ENCODE measurements at regions not wholly inside any gene's neighbourhood (a gene's known extent, or its start where the extent isn't known, plus 50 kb on each side); places are given as distances from the start of the nearest gene placed in this dataset.
"Not testable (repeated sequence)": the region's sequence is repeated elsewhere in the genome, so short reads cannot be mapped to it uniquely, and the experiment has no call there.

DNA sequence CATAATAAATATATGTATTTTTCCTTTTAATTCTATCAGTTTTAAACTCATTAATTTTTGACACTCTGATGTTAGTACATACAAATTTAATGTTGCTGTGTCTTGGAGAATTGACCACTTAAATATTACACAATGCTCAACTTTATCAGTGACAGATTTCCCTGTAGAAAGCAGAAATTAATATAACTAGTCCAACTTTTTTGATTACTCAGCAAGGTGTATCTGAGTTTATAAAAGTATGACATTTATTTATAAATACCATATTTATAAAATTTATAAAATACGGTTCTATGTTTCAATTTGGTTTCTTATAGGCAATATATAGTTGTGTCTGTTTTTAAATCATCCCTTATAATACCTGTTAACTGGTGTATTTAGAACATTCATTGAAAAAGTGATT lies 350.0 kb upstream of the EYS start:
- DNase-seq = no peak

DNA sequence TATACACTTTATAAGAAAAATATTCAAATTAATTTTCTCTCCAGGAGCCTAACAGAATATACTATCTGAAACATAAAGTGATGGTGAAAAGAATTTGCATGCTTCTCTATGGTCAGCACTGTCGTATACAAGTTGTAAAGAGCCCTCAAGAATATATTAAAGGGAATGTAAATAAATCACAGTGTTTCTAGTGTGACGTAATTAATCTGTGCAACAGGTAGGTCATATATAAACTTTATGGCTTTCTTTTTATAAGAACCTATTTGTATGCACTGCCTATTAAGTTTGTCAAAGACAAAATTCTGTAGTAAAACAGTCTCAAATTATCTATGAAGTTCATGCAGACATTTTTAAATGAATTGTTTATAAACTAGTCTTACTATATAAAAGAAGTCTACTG lies 347.9 kb upstream of the EYS start:
- no peak for DNase-seq

DNA sequence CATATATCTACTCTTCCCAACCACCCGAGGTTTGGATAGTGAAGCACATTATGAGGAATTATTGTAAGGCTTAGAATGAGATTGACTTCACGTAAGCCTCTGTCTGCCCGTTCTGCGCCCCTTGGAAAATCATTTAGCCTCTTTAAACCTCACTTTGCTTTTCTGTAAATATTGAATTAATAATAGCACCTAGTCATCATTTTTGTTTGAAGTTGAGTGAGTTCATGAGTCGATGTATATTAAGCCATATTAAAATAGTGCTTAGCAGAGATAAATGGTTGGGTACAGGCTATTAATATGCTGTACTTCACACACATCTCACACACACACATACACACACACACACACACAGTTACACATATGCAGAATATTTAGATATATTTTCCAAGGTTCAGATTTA lies 344.8 kb upstream of the EYS start:
- DNase-seq = no peak

DNA sequence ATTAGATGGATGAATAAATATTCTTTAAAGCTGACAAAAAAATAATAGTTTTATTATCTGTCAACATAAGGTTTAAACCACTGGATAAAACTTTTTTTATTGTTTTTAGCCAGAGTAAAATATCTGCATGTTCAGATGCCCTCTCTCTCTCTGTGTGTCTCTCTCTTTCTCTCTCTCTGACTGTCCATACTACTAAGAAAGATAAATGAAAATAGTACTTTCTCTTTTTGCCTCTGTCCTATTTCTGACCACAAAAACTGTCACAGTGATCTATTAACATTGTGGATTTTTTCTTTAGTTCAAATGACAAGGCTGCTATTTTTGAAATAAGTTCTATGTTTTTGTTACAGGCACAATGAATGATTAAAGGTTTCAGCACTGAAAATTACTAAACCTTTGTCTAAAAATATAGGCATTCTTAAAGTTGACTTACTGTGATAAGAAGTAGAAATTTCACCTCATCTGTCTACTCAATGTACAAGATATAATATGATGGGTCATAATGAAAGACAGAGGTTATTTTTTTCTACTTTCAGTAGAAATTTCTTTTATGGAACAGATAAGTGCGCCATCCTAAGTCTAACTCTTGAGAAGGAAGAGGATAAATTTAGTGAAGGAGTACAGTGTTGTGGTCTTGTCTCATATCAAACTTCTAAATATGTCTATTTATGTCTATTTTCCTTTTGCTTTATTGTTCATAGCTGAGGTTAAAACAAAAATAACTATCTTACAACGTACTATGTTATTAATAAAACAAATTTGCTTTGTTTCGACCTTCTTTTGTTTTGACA lies 341.9 kb upstream of the EYS start:
- no peak for DNase-seq

DNA sequence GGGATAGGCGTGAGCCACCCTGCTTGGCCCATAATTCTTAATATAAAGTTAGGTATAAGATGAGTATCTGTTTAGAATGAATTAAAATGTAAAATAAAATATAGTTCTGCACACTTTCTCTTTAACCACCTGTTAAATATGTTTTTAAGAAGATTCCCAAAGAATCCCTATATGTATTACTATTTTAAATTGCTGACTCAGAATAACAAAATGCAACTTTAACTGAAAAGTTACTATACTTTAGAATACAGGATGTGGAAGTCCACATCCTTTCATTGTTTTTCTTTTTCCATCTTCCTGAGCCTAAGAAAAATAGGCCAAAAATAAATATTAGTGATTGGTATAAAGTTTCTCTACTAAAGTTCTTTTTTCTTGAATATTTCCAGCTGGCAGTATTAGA lies 325.6 kb upstream of the EYS start:
- no peak for DNase-seq

DNA sequence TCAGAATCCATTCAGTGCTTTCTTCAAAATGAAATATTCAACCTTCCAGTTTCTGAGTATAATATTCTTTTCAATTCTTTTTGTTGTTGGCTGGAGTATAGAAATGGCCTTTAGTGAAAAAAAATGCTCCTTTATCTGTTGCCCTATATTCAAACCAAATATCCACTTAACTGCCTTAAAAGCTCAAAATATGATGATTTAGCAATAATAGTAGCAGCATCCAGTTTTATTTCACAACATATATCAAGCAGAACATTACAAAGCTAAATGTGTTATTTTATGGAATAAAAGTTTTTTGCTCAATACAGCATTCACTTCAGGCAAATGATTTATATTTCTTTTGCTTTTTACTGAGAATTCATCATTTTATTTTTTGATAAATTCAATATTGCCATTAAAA lies 322.4 kb upstream of the EYS start:
- DNase-seq = no peak

DNA sequence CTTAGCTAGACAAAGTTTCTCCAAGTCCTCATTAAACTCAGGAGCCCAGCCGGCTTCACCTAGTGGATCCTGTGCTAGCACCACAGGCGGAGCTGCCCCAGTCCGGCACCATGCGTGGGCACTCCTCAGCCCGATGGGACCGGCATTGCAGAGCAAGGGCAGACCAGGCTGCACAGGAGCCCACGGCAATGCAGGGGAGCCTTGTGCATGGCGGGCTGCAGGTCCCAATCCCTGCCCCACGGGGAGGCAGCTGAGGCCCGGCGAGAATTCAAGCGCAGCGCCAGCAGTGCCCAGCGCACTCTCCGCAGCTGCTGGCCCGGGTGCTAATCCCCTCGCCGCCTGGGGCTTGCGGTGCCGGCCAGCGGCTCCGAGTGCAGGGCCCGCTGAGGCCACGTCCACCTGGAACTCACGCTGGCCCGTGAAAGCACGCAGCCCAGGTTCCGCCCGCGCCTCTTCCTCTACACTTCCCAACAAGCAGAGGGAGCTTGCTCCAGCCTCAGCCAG lies 292.3 kb upstream of the EYS start:
- no peak for DNase-seq

DNA sequence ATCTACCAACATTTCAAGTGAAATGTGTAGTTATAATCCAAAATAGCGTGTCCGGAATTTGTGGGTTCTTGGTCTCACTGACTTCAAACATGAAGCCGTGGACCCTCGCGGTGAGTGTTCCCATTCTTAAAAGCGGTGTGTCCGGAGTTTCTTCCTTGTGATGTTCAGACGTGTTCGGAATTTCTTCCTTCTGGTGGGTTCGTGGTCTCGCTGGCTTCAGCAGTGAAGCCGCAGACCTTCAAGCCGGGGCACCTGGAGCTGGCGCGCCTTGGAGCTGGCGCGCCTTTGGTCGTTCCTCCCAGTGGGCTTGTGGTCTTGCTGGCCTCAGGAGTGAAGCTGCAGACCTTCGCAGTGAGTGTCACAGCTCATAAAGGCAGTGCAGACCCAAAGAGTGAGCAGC lies 291.5 kb upstream of the EYS start:
- no peak for DNase-seq

DNA sequence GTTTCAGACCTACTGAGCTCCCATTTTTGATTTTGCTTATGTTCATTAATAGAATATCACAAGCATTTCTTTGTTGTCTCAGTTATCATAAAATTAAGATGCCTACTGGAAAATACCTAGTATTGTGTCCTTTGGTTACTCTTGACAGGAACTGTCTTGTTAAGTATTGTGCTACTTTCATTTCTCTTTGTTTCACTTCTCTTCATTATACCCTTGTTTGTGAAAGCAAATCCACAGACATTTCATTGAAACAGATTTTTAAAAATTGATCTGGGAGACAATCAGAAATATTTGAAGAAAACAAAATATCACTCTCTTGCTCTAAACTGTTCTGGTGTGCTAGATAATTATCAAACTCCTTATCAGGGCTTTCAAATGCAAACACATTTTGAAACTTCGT lies 290.5 kb upstream of the EYS start:
- no peak for DNase-seq

DNA sequence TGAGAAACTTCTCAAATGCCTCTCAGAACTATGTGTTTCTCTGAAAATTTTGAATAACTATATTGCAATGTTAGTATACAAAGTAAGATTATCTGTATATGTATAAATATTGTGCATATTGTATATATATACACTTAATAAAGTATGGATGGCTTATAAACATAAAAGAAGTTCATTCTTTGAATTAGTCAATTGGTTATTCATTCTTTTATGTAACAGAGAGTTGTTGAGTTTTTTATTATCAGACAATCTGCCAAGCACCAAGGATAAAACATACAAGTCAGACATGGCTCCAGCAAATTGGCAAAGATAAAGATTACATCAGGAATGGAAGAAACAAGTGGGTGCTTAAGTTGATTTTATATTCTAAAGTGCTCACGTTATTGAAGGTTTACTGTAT lies 289.1 kb upstream of the EYS start:
- no peak for DNase-seq

DNA sequence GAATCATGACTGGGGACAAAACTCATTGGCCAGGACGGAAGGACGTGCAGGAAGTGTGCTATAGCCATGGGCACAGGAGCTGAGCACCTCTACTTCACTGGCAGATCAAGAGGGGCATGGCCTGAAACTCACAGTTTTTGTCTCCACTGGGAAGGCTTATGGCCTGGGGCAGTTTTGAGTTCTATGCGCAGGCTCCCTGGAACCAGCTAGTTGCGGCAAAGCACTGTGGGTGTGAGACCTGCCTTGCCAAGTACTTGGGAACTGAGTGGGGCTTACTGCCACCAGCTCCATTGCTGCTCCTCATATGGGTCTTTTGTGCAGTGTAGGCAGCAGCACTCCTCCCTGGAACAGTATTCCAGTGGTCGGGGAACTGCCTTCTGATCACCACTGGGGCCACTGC lies 282.6 kb upstream of the EYS start:
- no peak for DNase-seq

DNA sequence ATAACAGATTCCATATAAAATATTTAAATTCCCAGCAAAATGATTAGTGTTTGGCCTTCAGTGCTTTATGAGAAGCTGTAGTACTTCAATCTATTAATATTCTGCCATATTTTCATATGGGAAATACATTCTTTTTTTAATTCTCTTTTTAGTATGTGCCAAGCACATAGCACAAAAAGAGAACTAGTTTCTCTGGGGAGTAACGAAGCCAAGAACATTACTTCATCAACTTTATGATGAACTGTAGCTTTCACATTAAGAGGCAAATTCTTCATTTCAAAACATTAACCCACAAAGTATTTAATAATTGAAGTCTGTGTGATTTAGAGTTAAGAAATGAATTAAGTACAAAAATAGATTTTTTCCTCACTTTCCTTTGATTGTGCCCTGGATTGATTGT lies 281.0 kb upstream of the EYS start:
- DNase-seq = no peak

DNA sequence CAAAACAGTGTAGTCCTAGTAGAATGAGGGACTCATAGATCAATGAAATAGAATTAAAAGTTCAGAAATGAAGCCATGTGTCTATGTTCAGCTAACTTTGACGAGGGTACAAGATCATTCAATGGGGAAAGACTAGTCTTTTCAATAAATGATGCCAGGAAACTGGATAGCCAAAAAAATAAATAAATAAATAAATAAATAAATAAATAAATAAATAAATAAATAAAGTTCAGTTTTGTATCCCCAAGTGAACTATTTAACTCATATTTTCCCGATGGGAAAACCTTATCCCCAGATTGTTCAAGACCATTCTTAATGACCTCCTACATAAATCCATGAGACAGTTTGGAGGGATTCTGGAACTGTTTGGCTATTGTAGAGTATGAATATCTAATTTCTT lies 277.1 kb upstream of the EYS start:
- no peak for DNase-seq

DNA sequence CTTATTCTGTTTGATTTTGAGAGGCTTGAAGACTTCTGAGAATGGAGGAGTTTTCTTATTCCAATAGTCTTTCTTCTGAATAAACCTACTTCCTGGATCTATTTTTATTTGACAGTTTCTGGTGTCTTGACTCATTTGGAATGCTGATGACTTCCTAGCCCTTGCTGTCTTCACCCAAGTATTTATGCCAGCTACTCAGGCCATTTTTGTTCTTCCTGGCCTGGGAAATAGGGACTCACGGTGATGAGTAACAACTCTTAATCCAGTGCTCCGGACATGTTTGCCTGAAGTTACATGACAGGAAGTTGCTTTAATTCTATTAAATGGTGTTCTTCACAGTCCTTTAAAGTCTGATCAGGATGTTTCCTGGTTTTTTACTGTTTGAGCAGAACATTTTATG lies 272.1 kb upstream of the EYS start:
- DNase-seq = no peak

DNA sequence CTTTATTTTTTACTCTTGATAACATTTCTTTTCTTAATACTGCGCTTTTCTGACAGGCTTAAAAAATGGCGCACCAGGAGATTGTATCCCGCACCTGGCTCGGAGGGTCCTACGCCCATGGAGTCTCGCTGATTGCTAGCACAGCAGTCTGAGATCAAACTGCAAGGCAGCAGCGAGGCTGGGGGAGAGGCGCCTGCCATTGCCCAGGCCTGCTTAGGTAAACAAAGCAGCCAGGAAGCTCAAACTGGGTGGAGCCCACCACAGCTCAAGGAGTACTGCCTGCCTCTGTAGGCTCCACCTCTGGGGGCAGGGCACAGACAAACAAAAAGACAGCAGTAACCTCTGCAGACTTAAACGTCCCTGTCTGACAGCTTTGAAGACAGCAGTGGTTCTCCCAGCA lies 264.2 kb upstream of the EYS start:
- DNase-seq = not testable (repeated sequence)

DNA sequence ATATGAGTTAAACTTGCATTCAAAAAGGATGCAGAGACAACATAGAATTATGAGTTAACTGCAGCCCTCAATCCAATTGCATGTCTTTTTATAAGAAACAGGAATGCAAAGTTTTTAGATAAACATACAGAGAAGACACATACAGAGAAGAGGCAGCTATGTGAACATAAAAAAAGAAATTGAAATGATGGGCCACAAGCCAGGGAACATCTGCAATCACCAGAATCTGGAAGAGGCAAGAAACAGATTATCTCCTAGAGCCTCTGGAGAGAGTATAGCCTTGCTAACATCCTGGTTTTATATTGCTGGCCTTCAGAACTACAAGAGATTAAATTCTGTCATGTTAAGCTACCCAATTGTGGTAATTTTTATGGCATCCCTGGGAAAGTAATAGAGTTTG lies 257.2 kb upstream of the EYS start:
- DNase-seq = no peak

DNA sequence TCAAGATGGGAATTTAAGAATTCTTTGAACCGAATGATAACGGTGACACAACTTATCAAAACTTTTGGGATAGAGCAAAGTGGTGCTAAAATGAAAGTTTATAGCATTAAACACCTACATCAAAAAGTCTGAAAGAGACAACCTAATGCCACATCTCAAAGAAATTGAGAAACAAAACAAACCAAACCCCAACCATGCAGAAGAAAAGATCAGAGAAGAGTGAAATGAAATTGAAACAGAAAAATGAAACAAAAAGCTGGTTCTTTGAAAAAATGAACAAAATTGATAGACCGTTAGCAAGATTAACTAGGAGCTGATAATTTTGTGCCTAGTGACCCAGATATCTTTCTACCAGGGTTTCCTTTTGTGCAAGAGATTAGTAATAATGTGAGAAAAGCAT lies 248.0 kb upstream of the EYS start:
- DNase-seq = no peak

DNA sequence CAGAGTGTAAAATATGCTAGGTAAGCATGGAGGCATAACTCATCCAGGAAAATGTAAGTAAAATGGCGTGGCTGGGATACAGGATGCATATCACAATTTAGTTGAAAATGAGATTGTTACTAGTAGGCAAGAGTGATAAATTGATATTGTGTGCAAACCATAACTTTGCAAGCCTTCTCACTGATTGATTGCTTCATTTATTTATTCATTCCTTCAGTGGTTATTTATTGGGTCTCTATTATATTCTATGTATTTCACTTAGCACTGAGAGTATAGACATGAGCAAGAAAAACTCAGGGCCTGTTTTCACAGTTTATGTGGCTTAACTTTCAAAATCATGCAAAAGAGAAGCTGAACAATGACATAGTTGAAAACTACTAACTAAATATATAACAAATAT lies 241.0 kb upstream of the EYS start:
- DNase-seq = no peak

DNA sequence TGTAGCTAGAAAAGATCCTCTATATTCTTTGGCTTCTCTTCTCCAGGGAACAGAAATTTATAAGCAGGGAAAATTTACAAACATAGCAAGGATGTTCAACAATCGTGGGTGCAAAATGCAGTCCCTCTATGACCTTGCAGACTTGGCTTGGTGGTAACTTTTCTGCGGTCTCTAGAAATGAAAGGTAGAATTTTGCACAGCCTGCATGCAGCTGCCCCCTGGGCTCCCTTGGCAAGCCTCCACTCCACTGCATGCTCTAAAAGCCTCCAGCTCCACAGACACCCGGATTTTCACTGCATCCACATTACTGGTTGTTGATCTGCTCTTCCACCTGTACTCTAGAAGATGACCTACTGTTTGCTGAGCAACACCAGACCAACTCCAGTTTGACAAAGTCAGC lies 236.5 kb upstream of the EYS start:
- no peak for DNase-seq

DNA sequence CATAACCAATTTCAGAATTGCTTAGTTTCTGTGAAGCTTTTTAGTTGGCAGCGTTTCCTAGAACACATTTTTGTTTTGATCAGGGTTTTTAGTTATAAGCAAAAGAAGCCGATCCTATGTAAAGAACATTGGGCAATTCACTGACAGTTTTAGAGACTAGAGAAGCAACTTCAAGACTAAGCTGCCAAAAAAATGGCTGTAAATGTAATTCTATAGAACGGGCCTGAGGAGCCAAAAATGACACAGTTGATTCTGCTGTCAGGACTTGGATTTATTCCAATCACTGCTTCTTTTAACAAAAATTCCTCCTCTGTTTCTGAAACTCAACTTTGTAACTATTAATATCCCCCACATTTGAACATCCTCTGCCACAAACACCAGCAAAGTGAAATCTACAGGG lies 236.0 kb upstream of the EYS start:
- no peak for DNase-seq

DNA sequence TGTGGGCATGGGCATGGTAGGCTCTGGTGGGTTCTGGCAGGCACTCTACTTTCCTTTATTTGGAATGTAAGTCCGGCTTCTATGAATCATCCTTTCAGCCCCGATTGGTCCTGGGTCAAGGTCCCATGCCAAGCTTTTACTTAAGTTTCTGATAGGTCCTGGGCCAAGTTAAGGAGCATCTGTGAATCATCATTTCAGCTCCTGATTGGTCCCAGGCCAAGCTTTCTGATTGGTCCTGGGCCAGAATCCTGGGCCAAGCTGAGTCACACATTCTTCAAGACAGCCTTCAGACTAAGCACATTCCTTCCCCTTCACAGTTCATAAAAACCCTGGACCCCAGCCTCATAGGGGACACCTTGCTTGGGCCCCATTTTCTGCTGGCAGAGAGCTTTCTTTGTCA lies 231.0 kb upstream of the EYS start:
- no peak for DNase-seq

DNA sequence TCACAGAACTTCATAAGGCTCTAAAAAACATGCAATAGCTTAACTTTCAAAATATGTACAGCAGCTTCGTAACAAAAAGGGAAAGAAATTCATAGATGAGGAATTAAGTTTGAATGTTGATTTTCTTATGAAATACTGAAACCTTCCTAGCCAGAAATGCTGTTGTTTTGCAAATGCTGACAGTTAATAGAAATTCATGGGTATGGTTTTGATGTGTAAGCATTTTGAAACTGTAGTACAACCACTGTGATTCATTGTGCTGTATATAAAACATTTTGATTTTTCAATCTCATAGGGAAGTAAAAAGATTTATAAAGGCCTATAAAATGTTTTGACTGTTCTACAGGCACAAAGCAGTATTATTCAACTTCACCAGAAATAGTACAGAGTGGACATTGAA lies 228.4 kb upstream of the EYS start:
- no peak for DNase-seq

DNA sequence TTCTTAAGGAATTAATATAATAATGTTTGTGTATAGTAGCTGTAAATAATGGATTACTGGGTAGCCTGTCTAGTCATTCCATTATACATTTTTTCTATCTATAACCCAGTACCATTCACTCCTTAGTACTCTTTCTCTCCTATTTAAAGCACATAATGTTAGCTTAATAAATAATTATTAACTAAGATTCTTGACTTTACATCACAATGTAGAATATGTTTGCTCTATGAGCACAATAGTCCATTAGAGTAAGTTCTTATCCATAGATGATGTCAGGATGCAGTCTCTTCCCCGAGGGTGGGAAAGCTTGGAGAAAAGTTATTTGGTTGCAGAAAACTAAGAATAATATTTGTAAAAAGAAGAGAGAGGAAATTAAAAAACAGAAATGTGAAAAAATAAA lies 226.4 kb upstream of the EYS start:
- DNase-seq = no peak

DNA sequence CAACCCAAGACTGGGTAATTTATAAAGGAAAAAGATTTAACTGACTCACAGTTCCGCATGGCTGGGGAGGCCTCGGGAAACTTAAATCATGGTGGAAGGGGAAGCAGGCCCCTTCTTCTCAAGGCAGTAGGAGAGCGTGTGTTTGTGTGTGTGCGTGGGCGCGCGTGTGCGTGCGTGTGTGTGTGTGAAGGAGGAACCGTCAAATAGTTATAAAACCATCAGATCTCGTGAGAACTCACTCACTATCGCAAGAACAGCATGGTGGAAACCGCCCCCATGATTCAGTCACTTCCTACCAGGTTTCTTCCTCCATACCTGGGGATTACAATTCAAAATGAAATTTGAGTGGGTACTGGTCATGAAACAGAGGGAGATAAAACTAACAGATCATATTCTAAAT lies 220.1 kb upstream of the EYS start:
- no peak for DNase-seq

DNA sequence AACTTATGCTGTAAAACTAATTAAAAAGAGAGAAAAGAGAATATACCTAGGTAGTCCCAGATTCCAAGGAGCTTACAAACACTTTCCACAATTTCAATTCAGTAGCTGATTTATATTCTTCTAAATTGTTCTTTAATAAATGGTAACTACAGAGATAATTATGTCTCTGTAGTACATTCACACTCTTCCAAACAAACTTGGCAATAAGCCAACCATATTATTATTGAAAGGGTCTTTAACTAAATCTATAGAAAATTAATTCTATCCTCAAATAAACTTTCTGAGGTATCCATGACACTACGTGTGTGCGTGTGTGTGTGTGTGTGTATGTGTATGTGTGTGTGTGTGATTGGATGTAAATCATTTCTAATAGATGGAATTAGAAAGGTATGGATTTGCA lies 217.4 kb upstream of the EYS start:
- no peak for DNase-seq

Data from T-helper 1 cell (primary cell).